ENCODE measurements at regions not wholly inside any gene's neighbourhood (a gene's known extent, or its start where the extent isn't known, plus 50 kb on each side); places are given as distances from the start of the nearest gene placed in this dataset.

GRCh38 chr2:137857881-137858280 is 106.4 kb upstream of the HNMT start:
- TF ChIP-seq ZNF274 (IDR thresholded peaks at IDR 0.05; ENCODE audit: low read depth, low read length) (no peak), SUZ12 (IDR thresholded peaks at IDR 0.05; ENCODE audit: extremely low read depth, insufficient read depth, insufficient read length) (no peak), YY1 (IDR thresholded peaks at IDR 0.05; ENCODE audit: insufficient read depth, insufficient read length) (no peak)

Data from NT2/D1 (cell line).